HEK293 (cell line): ENCODE measurements at regions not wholly inside any gene's neighbourhood (a gene's known extent, or its start where the extent isn't known, plus 50 kb on each side); places are given as distances from the start of the nearest gene placed in this dataset.
A peak's percentile ranks its signal among the peaks of the same experiment; 100 is the strongest.

Experiments
- CTCF ChIA-PET: fragments of 350-600 bp; formaldehyde crosslinking; extraction: SDS; loops from one replicate; lab custom pipeline; 2021; ENCODE audit warnings: antibody characterized with exemption; lab: Yijun Ruan, JAX
- POLR2A ChIA-PET: fragments of 300-600 bp; formaldehyde crosslinking; extraction: SDS; loops from one replicate; lab custom pipeline; 2020; ENCODE audit warnings: antibody characterized with exemption, inconsistent platforms; lab: Yijun Ruan, JAX
- H3K27ac ChIP-seq: fragments of 200-500 bp; sonication (Bioruptor generic); 2 replicates; pipeline ENCODE4 v1.5.1; 2014; ENCODE audit warnings: low read depth, low read length, control low read depth, inconsistent platforms; ENCODE audit errors: extremely low read depth
- H3K36me3 ChIP-seq, 2 experiments: fragments of 200-500 bp in 1 of 2; sonication (Bioruptor generic) in 1 of 2; 1 replicate in 1 of 2; 2 replicates in 1 of 2; pipeline ENCODE4 v1.5.1; 2014 to 2017; ENCODE audit warnings: inconsistent platforms in 2 of 2, low read length in 2 of 2; ENCODE audit not compliant: control insufficient read depth in 2 of 2, insufficient read depth in 1 of 2
- H3K4me1 ChIP-seq: fragments of 200-500 bp; sonication (Bioruptor generic); 2 replicates; pipeline ENCODE4 v1.5.1; 2014; ENCODE audit warnings: mild to moderate bottlenecking, low read length, inconsistent platforms; ENCODE audit not compliant: control insufficient read depth, insufficient read depth
- H3K4me3 ChIP-seq: 2 replicates; pipeline ENCODE4 v1.5.1; 2011; ENCODE audit warnings: low read depth, mild to moderate bottlenecking, control low read depth, low read length, moderate library complexity
- H3K9me3 ChIP-seq: fragments of 200-500 bp; sonication (Bioruptor generic); 2 replicates; pipeline ENCODE4 v1.5.1; 2014; ENCODE audit warnings: low read depth, low read length, inconsistent platforms; ENCODE audit not compliant: control insufficient read depth, insufficient read depth
- FEZF1 ChIP-seq: fragments of 450-650 bp; formaldehyde crosslinking; IDR thresholded peaks from 2 replicates; pipeline ENCODE4 v1.5.1; 2016; ENCODE audit warnings: missing biosample characterization, missing genetic modification characterization
- PRDM10 ChIP-seq: fragments of 450-650 bp; formaldehyde crosslinking; IDR thresholded peaks from 2 replicates; pipeline ENCODE4 v1.5.1; 2016; ENCODE audit warnings: missing biosample characterization, missing genetic modification characterization
- ZBTB20 ChIP-seq: fragments of 450-650 bp; formaldehyde crosslinking; IDR thresholded peaks from 2 replicates; pipeline ENCODE4 v1.5.1; 2016; ENCODE audit warnings: missing biosample characterization, missing genetic modification characterization
- ZBTB21 ChIP-seq: fragments of 450-650 bp; formaldehyde crosslinking; IDR thresholded peaks from 2 replicates; pipeline ENCODE4 v1.5.1; 2017; ENCODE audit warnings: missing biosample characterization, missing genetic modification characterization
- ZFHX2 ChIP-seq: fragments of 450-650 bp; formaldehyde crosslinking; conservative IDR thresholded peaks from 2 replicates; pipeline ENCODE4 v1.5.1; 2016; ENCODE audit warnings: missing biosample characterization, missing genetic modification characterization
- ZIC2 ChIP-seq: fragments of 450-650 bp; formaldehyde crosslinking; IDR thresholded peaks from 2 replicates; pipeline ENCODE4 v1.5.1; 2016; ENCODE audit warnings: missing biosample characterization, missing genetic modification characterization
- ZNF174 ChIP-seq: fragments of 450-650 bp; formaldehyde crosslinking; IDR thresholded peaks from 2 replicates; pipeline ENCODE4 v1.5.0; 2017; ENCODE audit warnings: missing biosample characterization, mild to moderate bottlenecking, missing genetic modification characterization
- ZNF335 ChIP-seq: fragments of 450-650 bp; formaldehyde crosslinking; conservative IDR thresholded peaks from 2 replicates; pipeline ENCODE4 v1.5.1; 2016; ENCODE audit warnings: missing biosample characterization, missing genetic modification characterization
- ZNF48 ChIP-seq: fragments of 450-650 bp; formaldehyde crosslinking; IDR thresholded peaks from 2 replicates; pipeline ENCODE4 v1.5.1; 2016; ENCODE audit warnings: missing biosample characterization, missing genetic modification characterization
- ZNF610 ChIP-seq: fragments of 450-650 bp; formaldehyde crosslinking; IDR thresholded peaks from 2 replicates; pipeline ENCODE4 v1.5.1; 2016; ENCODE audit warnings: missing biosample characterization, missing genetic modification characterization, borderline replicate concordance
- ZNF626 ChIP-seq: fragments of 450-650 bp; sonication (Bioruptor Pico); formaldehyde crosslinking; IDR thresholded peaks from 2 replicates; pipeline ENCODE4 v1.5.1; 2018; ENCODE audit warnings: missing biosample characterization, missing genetic modification characterization, inconsistent platforms
- TF ChIP-seq, protein P1 (sequence below): fragments of 450-650 bp; formaldehyde crosslinking; IDR thresholded peaks from 2 replicates; pipeline ENCODE4 v1.5.1; 2016; ENCODE audit warnings: missing biosample characterization, missing genetic modification characterization, borderline replicate concordance
- TF ChIP-seq, protein P2 (sequence below): fragments of 450-650 bp; formaldehyde crosslinking; IDR thresholded peaks from 2 replicates; pipeline ENCODE4 v1.5.1; 2016; ENCODE audit warnings: missing biosample characterization, missing genetic modification characterization
- TF ChIP-seq, protein P3 (sequence below): fragments of 450-650 bp; formaldehyde crosslinking; IDR thresholded peaks from 2 replicates; pipeline ENCODE4 v1.5.1; 2016; ENCODE audit warnings: missing biosample characterization, missing genetic modification characterization
- TF ChIP-seq, protein P4 (sequence below): fragments of 450-650 bp; formaldehyde crosslinking; IDR thresholded peaks from 2 replicates; pipeline ENCODE4 v1.5.1; 2016; ENCODE audit warnings: missing biosample characterization, missing genetic modification characterization

DNA sequence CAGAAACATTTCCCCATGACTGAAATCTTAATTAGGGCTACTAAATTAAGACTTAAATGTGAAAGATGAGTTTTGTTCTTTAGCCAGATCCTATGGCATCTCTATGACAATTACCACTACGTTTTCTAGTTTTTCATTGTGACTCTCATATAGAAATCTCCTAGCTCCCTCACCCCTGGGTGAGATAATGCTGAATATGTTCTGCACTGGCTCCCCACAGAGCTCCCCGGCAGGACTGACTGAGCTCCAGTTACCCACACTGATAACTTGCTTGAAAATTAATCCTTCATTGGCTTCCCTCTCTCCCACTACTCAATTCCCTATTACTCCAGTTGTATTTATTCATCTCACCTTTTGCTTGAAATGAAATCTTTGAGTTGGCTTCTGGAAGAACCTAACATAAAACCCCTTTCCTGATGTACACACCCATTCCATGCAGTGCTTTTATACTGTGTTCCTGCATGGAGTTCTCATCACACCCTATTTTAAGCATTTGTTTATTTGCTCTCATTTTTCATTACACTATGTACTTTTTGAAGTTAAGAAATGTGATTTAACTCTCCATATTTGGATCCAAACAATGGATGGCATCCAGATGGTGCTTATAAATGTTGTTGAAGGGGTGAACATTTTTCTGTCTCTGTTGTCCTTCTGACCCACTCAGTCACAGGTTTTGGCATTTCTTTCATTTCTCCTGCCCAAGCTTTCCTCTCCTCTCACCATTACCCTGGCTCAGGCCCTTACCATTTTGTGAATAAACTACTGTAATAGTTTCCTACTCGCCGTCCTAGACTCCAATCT, 623.4 kb downstream of the SPRY1 start:
- TF ChIP-seq ZIC2 (tag by site-specific recombination), result peak; percentile 45; the same call in 1 of the 2 replicates
- TF ChIP-seq, protein P1, sequence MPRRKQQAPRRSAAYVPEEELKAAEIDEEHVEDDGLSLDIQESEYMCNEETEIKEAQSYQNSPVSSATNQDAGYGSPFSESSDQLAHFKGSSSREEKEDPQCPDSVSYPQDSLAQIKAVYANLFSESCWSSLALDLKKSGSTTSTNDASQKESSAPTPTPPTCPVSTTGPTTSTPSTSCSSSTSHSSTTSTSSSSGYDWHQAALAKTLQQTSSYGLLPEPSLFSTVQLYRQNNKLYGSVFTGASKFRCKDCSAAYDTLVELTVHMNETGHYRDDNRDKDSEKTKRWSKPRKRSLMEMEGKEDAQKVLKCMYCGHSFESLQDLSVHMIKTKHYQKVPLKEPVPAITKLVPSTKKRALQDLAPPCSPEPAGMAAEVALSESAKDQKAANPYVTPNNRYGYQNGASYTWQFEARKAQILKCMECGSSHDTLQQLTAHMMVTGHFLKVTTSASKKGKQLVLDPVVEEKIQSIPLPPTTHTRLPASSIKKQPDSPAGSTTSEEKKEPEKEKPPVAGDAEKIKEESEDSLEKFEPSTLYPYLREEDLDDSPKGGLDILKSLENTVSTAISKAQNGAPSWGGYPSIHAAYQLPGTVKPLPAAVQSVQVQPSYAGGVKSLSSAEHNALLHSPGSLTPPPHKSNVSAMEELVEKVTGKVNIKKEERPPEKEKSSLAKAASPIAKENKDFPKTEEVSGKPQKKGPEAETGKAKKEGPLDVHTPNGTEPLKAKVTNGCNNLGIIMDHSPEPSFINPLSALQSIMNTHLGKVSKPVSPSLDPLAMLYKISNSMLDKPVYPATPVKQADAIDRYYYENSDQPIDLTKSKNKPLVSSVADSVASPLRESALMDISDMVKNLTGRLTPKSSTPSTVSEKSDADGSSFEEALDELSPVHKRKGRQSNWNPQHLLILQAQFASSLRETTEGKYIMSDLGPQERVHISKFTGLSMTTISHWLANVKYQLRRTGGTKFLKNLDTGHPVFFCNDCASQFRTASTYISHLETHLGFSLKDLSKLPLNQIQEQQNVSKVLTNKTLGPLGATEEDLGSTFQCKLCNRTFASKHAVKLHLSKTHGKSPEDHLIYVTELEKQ (tag by site-specific recombination), result no peak
- TF ChIP-seq ZBTB21 (tag by site-specific recombination), result no peak
- no peak for TF ChIP-seq ZNF48 (tag by site-specific recombination)
- CTCF ChIA-PET, result no interaction called here
- no peak overlapping the region for H3K27ac ChIP-seq
- no peaks in the 10 kb centered on the region for H3K9me3 ChIP-seq
- H3K4me1 ChIP-seq, result no peaks in the 10 kb centered on the region
- no peak overlapping the region for H3K4me3 ChIP-seq
- no peaks in the 10 kb centered on the region for H3K36me3 ChIP-seq
- POLR2A ChIA-PET, result interaction anchor here (0.6 kb wide), 1 partner anchor 8 kb away, joined by 3 read pairs; no protein-coding TSS in a partner anchor

DNA sequence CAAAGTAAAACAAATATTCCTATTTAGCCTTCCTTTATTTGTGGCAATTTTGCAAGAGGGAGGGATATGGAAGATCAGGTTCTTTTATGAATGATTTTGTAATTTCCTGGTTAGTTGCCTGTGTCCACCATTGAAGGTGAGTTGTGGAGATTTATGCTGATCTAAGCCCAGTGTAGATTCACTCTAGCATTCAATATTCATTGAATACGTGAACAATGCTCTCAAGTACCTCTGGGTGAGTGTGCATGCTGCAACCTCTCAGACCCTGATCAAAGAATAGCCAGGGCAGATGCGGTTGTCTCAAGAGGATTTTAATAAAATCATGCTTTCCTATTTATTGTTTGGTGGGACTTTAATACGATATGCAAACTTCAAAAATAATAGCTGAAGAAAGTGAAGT, 628.4 kb downstream of the SPRY1 start:
- Histone ChIP-seq H3K27ac (no peak overlapping the region), H3K9me3 (no peaks in the 10 kb centered on the region), H3K4me3 (no peak overlapping the region), H3K36me3 (no peaks in the 10 kb centered on the region), H3K4me1 (no peaks in the 10 kb centered on the region)
- CTCF ChIA-PET, result no interaction called here
- POLR2A ChIA-PET, result no interaction called here
- no peak for TF ChIP-seq FEZF1 (tag by site-specific recombination)
- TF ChIP-seq, protein P2, sequence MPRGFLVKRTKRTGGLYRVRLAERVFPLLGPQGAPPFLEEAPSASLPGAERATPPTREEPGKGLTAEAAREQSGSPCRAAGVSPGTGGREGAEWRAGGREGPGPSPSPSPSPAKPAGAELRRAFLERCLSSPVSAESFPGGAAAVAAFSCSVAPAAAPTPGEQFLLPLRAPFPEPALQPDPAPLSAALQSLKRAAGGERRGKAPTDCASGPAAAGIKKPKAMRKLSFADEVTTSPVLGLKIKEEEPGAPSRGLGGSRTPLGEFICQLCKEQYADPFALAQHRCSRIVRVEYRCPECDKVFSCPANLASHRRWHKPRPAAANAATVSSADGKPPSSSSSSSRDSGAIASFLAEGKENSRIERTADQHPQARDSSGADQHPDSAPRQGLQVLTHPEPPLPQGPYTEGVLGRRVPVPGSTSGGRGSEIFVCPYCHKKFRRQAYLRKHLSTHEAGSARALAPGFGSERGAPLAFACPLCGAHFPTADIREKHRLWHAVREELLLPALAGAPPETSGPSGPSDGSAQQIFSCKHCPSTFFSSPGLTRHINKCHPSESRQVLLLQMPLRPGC, result no peak
- no peak for TF ChIP-seq ZBTB20

- Histone ChIP-seq H3K4me1 (no peaks in the 10 kb centered on the region), H3K9me3 (no peaks in the 10 kb centered on the region), H3K36me3 (no peaks in the 10 kb centered on the region), H3K4me3 (no peak overlapping the region), H3K27ac (no peak overlapping the region)
- POLR2A ChIA-PET, result no interaction called here
- CTCF ChIA-PET, result no interaction called here
- no peak for TF ChIP-seq ZNF626 (tag by site-specific recombination)
- peak; percentile 56 for TF ChIP-seq FEZF1 (tag by site-specific recombination)
- no peak for TF ChIP-seq ZNF610
- TF ChIP-seq, protein P3, sequence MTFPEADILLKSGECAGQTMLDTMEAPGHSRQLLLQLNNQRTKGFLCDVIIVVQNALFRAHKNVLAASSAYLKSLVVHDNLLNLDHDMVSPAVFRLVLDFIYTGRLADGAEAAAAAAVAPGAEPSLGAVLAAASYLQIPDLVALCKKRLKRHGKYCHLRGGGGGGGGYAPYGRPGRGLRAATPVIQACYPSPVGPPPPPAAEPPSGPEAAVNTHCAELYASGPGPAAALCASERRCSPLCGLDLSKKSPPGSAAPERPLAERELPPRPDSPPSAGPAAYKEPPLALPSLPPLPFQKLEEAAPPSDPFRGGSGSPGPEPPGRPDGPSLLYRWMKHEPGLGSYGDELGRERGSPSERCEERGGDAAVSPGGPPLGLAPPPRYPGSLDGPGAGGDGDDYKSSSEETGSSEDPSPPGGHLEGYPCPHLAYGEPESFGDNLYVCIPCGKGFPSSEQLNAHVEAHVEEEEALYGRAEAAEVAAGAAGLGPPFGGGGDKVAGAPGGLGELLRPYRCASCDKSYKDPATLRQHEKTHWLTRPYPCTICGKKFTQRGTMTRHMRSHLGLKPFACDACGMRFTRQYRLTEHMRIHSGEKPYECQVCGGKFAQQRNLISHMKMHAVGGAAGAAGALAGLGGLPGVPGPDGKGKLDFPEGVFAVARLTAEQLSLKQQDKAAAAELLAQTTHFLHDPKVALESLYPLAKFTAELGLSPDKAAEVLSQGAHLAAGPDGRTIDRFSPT (tag by site-specific recombination), result no peak
- no peak for TF ChIP-seq ZNF174 (tag by site-specific recombination)
- TF ChIP-seq, protein P4, sequence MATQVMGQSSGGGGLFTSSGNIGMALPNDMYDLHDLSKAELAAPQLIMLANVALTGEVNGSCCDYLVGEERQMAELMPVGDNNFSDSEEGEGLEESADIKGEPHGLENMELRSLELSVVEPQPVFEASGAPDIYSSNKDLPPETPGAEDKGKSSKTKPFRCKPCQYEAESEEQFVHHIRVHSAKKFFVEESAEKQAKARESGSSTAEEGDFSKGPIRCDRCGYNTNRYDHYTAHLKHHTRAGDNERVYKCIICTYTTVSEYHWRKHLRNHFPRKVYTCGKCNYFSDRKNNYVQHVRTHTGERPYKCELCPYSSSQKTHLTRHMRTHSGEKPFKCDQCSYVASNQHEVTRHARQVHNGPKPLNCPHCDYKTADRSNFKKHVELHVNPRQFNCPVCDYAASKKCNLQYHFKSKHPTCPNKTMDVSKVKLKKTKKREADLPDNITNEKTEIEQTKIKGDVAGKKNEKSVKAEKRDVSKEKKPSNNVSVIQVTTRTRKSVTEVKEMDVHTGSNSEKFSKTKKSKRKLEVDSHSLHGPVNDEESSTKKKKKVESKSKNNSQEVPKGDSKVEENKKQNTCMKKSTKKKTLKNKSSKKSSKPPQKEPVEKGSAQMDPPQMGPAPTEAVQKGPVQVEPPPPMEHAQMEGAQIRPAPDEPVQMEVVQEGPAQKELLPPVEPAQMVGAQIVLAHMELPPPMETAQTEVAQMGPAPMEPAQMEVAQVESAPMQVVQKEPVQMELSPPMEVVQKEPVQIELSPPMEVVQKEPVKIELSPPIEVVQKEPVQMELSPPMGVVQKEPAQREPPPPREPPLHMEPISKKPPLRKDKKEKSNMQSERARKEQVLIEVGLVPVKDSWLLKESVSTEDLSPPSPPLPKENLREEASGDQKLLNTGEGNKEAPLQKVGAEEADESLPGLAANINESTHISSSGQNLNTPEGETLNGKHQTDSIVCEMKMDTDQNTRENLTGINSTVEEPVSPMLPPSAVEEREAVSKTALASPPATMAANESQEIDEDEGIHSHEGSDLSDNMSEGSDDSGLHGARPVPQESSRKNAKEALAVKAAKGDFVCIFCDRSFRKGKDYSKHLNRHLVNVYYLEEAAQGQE (tag by site-specific recombination), result no peak
- peak; percentile 52 for TF ChIP-seq ZFHX2 (tag by site-specific recombination)
- peak; percentile 74 for TF ChIP-seq ZNF335 (tag by site-specific recombination)
- TF ChIP-seq PRDM10 (tag by site-specific recombination), result peak; percentile 57
Measured at GRCh38 chr4:124025428-124025827, 628.8 kb downstream of the SPRY1 start.
